CD4-positive, alpha-beta T cell (primary cell): ENCODE measurements at regions not wholly inside any gene's neighbourhood (a gene's known extent, or its start where the extent isn't known, plus 50 kb on each side); places are given as distances from the start of the nearest gene placed in this dataset.

ENCODE experiments used
- ATAC-seq: fragments of 200-7000 bp; cut with Tn5 transposase; one replicate; pipeline ENCODE4 v1.10.0; 2022; ENCODE audit warnings: mild to moderate bottlenecking; ENCODE audit not compliant: poor library complexity
- CTCF ChIA-PET: fragments of 350-600 bp; sonication (Branson Sonifier 250); formaldehyde crosslinking; loops from one replicate; lab custom pipeline; 2021; ENCODE audit warnings: antibody characterized with exemption, inconsistent platforms; lab: Charles Lee
- POLR2A ChIA-PET: fragments of 350-600 bp; sonication (Branson Sonifier 250); formaldehyde crosslinking; loops from one replicate; lab custom pipeline; 2021; ENCODE audit warnings: antibody characterized with exemption, inconsistent platforms; lab: Charles Lee
- DNase-seq, 14 experiments: peaks; one replicate each; pipeline ENCODE4 v3.0.0-alpha.2; 2013 to 2020; ENCODE audit warnings: mixed read lengths in 2 of 14
- H3K27ac ChIP-seq, 2 donors: one replicate each; pipeline versions ENCODE4 v1.5.1 to v1.7.0; 2013; ENCODE audit warnings: low read length in 2 of 2, low read depth in 1 of 2, mild to moderate bottlenecking in 1 of 2
- H3K27me3 ChIP-seq, 2 experiments: 1 replicate in 1 of 2; 2 replicates in 1 of 2; pipeline versions ENCODE4 v1.6.1 to v1.7.0; 2013; ENCODE audit warnings: low read length in 2 of 2, control low read depth in 1 of 2, mild to moderate bottlenecking in 1 of 2, moderate library complexity in 1 of 2; ENCODE audit not compliant: insufficient read depth in 2 of 2, control insufficient read depth in 1 of 2
- H3K36me3 ChIP-seq: one replicate; pipeline ENCODE4 v1.6.1; 2013; ENCODE audit warnings: low read length, control low read depth; ENCODE audit not compliant: insufficient read depth
- H3K4me1 ChIP-seq: one replicate; pipeline ENCODE4 v1.6.1; 2013; ENCODE audit warnings: low read length, control low read depth; ENCODE audit not compliant: insufficient read depth
- H3K4me3 ChIP-seq: one replicate; pipeline ENCODE4 v1.5.1; 2013; ENCODE audit warnings: mild to moderate bottlenecking, low read length, moderate library complexity
- H3K9me3 ChIP-seq, 2 experiments: 1 replicate in 1 of 2; 2 replicates in 1 of 2; pipeline versions ENCODE4 v1.6.1 to v1.7.0; 2013; ENCODE audit warnings: low read length in 2 of 2, mild to moderate bottlenecking in 2 of 2, control low read depth in 1 of 2, moderate library complexity in 1 of 2; ENCODE audit not compliant: control insufficient read depth in 1 of 2, insufficient read depth in 1 of 2
- H3K27ac Mint-ChIP-seq: one replicate; pipeline ENCODE4 v1.8.0; 2020; ENCODE audit warnings: mixed read lengths
- H3K27me3 Mint-ChIP-seq: one replicate; pipeline ENCODE4 v1.8.0; 2021; ENCODE audit warnings: mixed read lengths
- H3K36me3 Mint-ChIP-seq: one replicate; pipeline ENCODE4 v1.8.0; 2021; ENCODE audit warnings: low read depth, mixed read lengths
- H3K4me1 Mint-ChIP-seq: one replicate; pipeline ENCODE4 v1.8.0; 2021; ENCODE audit warnings: low read depth, mixed read lengths
- H3K4me3 Mint-ChIP-seq: one replicate; pipeline ENCODE4 v1.8.0; 2020; ENCODE audit warnings: mild to moderate bottlenecking, mixed read lengths
- H3K9me3 Mint-ChIP-seq: one replicate; pipeline ENCODE4 v1.8.0; 2020; ENCODE audit warnings: mixed read lengths
- intact Hi-C, 2 experiments: fragments of 100-400 bp; cut with DNase I in 1 of 2; cut with micrococcal nuclease in 1 of 2; formaldehyde crosslinking; loops; one replicate each; pipeline versions ENCODE4 v1.15.1 to v1.9.0; 2023 to 2025; cut with DNase I, micrococcal nuclease
- TF ChIP-seq, protein P1 (sequence below): fragments of 200-600 bp; IDR thresholded peaks from one replicate; pipeline ENCODE4 v1.8.0; 2022; ENCODE audit warnings: antibody characterized with exemption, mild to moderate bottlenecking

DNA sequence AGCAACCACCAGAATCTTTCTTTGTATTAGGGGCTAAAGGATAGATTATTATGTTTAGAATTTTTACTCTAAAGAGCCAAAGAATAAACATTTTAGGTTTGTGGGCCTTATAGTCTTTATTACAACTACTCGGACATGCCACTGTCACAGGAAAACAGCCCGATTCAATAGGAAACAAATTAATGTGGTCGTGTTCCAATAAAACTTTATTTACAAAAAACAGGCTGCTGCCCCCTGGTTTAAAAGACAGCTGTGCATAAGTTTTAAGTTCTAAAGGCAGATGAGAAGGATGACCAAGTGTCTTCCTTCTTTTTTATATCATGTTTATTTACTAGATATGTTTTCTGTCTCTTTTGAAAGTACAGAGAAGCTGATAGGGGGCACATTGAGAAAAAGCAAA, 166.5 kb downstream of the HS3ST3A1 start:
- no peak overlapping the region for H3K4me3 Mint-ChIP-seq
- Histone ChIP-seq H3K9me3 (peaks cover 0 to 8% of the 10 kb centered on the region in 2 experiments), H3K27me3 (no peaks in the 10 kb centered on the region), H3K27ac (no peak overlapping the region), H3K4me3 (no peak overlapping the region), H3K4me1 (no peaks in the 10 kb centered on the region), H3K36me3 (no peaks in the 10 kb centered on the region)
- CTCF ChIA-PET: no interaction called here
- TF ChIP-seq, protein P1, sequence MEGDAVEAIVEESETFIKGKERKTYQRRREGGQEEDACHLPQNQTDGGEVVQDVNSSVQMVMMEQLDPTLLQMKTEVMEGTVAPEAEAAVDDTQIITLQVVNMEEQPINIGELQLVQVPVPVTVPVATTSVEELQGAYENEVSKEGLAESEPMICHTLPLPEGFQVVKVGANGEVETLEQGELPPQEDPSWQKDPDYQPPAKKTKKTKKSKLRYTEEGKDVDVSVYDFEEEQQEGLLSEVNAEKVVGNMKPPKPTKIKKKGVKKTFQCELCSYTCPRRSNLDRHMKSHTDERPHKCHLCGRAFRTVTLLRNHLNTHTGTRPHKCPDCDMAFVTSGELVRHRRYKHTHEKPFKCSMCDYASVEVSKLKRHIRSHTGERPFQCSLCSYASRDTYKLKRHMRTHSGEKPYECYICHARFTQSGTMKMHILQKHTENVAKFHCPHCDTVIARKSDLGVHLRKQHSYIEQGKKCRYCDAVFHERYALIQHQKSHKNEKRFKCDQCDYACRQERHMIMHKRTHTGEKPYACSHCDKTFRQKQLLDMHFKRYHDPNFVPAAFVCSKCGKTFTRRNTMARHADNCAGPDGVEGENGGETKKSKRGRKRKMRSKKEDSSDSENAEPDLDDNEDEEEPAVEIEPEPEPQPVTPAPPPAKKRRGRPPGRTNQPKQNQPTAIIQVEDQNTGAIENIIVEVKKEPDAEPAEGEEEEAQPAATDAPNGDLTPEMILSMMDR: no peak
- no peaks in the 10 kb centered on the region for H3K27me3 Mint-ChIP-seq
- peaks cover 4% of the 10 kb centered on the region for H3K9me3 Mint-ChIP-seq
- no peaks in the 10 kb centered on the region for H3K4me1 Mint-ChIP-seq
- no peak for DNase-seq
- intact Hi-C loops: no loop called here
- ATAC-seq: no peak
- H3K36me3 Mint-ChIP-seq: no peaks in the 10 kb centered on the region
- POLR2A ChIA-PET: no interaction called here
- H3K27ac Mint-ChIP-seq: no peak overlapping the region

DNA sequence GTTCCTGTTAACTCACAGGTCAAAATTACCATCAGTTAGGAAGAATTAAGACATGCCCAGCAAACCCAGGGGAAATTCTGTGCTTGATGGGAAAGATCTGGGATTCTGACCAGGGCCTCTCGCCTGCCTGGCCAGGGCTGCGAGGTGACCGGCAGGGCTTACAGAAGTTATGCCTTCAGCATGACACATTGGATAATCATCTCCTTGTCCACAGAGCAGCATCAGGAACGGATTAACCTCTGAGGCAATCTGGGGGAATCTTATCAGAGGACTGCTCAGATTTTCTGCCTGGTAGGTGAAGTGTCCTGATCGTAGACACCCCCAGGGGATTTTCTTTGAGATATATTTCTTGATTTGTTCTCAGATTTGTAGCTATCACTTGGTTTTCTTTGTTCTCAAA, 172.5 kb downstream of the HS3ST3A1 start:
- Mint-ChIP-seq H3K27me3 (no peaks in the 10 kb centered on the region), H3K27ac (no peak overlapping the region), H3K4me1 (no peaks in the 10 kb centered on the region), H3K4me3 (no peak overlapping the region), H3K9me3 (peaks cover 2% of the 10 kb centered on the region), H3K36me3 (no peaks in the 10 kb centered on the region)
- TF ChIP-seq, protein P1: no peak
- Histone ChIP-seq H3K4me3 (no peak overlapping the region), H3K27ac (no peak overlapping the region), H3K36me3 (no peaks in the 10 kb centered on the region), H3K4me1 (no peaks in the 10 kb centered on the region), H3K27me3 (no peaks in the 10 kb centered on the region), H3K9me3 (no peaks in the 10 kb centered on the region)
- POLR2A ChIA-PET: no interaction called here
- CTCF ChIA-PET: no interaction called here
- DNase-seq: no peak
- intact Hi-C loops: no loop called here
- no peak for ATAC-seq

DNA sequence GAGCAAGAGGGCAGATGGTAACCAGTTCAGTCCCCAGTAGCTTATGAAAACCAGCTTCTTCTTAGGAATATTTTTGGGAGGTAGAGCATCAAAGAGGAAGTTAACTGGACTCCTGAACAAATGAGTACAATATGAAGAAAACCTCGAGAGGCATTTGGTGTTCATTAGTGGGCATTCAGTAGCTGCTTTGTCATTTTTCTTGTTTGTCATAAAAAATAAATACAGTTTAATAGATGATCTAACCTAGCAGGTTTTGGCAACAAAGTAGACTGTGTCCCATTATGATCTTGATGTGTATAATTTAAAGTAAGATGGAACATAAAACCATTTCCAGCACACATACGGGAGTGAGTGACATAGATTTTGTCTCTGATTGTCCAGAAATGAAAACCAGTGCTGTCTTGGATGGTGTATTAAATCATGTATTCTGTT, 173.1 kb downstream of the HS3ST3A1 start:
- H3K36me3 Mint-ChIP-seq: no peaks in the 10 kb centered on the region
- H3K27ac Mint-ChIP-seq: no peak overlapping the region
- no peaks in the 10 kb centered on the region for H3K4me1 Mint-ChIP-seq
- no peak overlapping the region for H3K27ac ChIP-seq
- DNase-seq: no peak
- no peak overlapping the region for H3K4me3 ChIP-seq
- no peaks in the 10 kb centered on the region for H3K27me3 Mint-ChIP-seq
- H3K9me3 Mint-ChIP-seq: peaks cover 2% of the 10 kb centered on the region
- no peaks in the 10 kb centered on the region for H3K9me3 ChIP-seq
- ATAC-seq: no peak
- no peaks in the 10 kb centered on the region for H3K36me3 ChIP-seq
- ChIA-PET CTCF (no interaction called here), POLR2A (no interaction called here)
- H3K4me3 Mint-ChIP-seq: no peak overlapping the region
- intact Hi-C loops: no loop called here
- H3K27me3 ChIP-seq: no peaks in the 10 kb centered on the region
- TF ChIP-seq, protein P1: no peak
- H3K4me1 ChIP-seq: no peaks in the 10 kb centered on the region
